ENCODE measurements at regions not wholly inside any gene's neighbourhood (a gene's known extent, or its start where the extent isn't known, plus 50 kb on each side); places are given as distances from the start of the nearest gene placed in this dataset.

DNA sequence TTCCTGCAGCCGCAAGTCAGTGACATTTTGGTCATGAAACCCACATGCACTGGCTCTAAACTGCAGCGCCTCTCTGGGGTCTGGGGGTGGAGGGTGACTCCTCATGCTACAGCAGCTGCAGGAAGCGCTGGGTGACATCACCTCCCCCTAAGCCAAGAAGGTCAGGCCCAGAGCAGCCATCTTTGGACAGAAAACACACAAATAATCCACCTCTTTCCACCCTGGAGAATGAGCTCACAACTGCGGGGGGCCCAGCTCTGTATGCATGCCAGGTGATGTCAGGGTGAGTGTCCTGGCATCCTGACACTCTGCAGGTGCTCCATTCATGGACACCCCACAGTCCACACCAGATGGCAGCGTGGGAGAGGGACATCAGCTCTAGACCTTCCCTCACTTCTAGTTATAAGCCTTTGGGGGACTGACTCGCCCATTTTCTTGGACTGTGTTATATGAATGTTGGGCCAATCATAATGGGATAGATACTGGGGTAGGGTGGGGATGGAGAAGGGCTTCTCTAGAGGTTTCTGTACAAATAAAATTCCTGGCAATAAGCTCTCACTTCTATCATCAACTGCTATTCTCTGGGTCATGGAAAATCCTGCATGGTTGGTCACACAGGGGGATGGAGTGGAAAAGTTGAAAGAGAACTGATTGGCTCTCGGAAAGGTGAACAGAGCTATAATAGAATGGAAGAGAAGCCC, 70.7 kb upstream of the THBS1 start:
- TF ChIP-seq CTCF (IDR thresholded peaks at IDR 0.05; ENCODE audit: low read depth, low read length, poor library complexity, severe bottlenecking) (no peak), EZH2phosphoT487 (IDR thresholded peaks at IDR 0.05; ENCODE audit: borderline replicate concordance, low read length) (no peak)
